ENCODE measurements at regions not wholly inside any gene's neighbourhood (a gene's known extent, or its start where the extent isn't known, plus 50 kb on each side); places are given as distances from the start of the nearest gene placed in this dataset.
A peak's percentile ranks its signal among the peaks of the same experiment; 100 is the strongest.

GRCh38 chr2:118237451-118237850 is 149.2 kb downstream of the INSIG2 start:
- peak; percentile 29 for TF ChIP-seq CTCF (IDR thresholded peaks at IDR 0.05)
- TF ChIP-seq EZH2phosphoT487 (IDR thresholded peaks at IDR 0.05), result no peak
- no peak for TF ChIP-seq EZH2 (IDR thresholded peaks at IDR 0.05)

Data from neural progenitor cell (in vitro differentiated cells).